Breast epithelium (tissue), 4 donors: ENCODE measurements at regions not wholly inside any gene's neighbourhood (a gene's known extent, or its start where the extent isn't known, plus 50 kb on each side); places are given as distances from the start of the nearest gene placed in this dataset.

Source experiments
- DNase-seq, 2 donors: peaks; one replicate each; pipeline ENCODE4 v3.0.0-alpha.2; 2019; ENCODE audit warnings: low spot score in 2 of 2
- H3K27ac ChIP-seq, 2 donors: fragments of 200-600 bp; sonication (generic) in 1 of 2; one replicate each; pipeline ENCODE4 v1.5.1; 2016 to 2019; ENCODE audit warnings: mild to moderate bottlenecking in 1 of 2
- H3K27me3 ChIP-seq, 2 donors: fragments of 200-600 bp; sonication (generic) in 1 of 2; one replicate each; pipeline versions ENCODE4 v1.5.1 to v1.6.0; 2017 to 2019; ENCODE audit warnings: control low read depth in 1 of 2, mild to moderate bottlenecking in 1 of 2
- H3K36me3 ChIP-seq: fragments of 200-600 bp; one replicate; pipeline ENCODE4 v1.5.1; 2019
- H3K4me1 ChIP-seq, 2 donors: fragments of 200-600 bp; sonication (generic); one replicate each; pipeline ENCODE4 v1.5.1; 2016 to 2019; ENCODE audit warnings: control low read depth in 1 of 2
- H3K4me3 ChIP-seq, 3 donors: fragments of 200-600 bp; sonication (generic); 1 replicate in 2 of 3; 2 replicates in 1 of 3; pipeline ENCODE4 v1.5.1; 2016 to 2019; ENCODE audit warnings: mild to moderate bottlenecking in 3 of 3, moderate library complexity in 2 of 3
- H3K9me3 ChIP-seq, 2 donors: fragments of 200-600 bp; sonication (generic) in 1 of 2; one replicate each; pipeline ENCODE4 v1.5.1; 2016 to 2019; ENCODE audit warnings: control low read depth in 1 of 2
- CTCF ChIP-seq, 3 donors: fragments of 450-650 bp; IDR thresholded peaks; one replicate each; pipeline ENCODE4 v1.5.1; 2016 to 2017; ENCODE audit warnings: antibody characterized with exemption in 3 of 3, mild to moderate bottlenecking in 3 of 3, moderate library complexity in 3 of 3
- POLR2A ChIP-seq: fragments of 450-650 bp; IDR thresholded peaks from one replicate; pipeline ENCODE4 v1.6.1; 2016; ENCODE audit warnings: antibody characterized with exemption, mild to moderate bottlenecking, moderate library complexity
- POLR2AphosphoS5 ChIP-seq, 3 donors: sonication (generic); formaldehyde crosslinking; IDR thresholded peaks; one replicate each; pipeline ENCODE4 v1.6.1; 2017; ENCODE audit warnings: antibody characterized with exemption in 3 of 3
- intact Hi-C: fragments of 100-400 bp; cut with DNase I; formaldehyde crosslinking; loops from one replicate; pipeline ENCODE4 v1.15.1; 2023; ENCODE audit warnings: low total_unique reads

GRCh38 chr19:46911456-46911855, 50.7 kb downstream of the ARHGAP35 start:
- Histone ChIP-seq H3K27ac (no peak overlapping the region), H3K4me1 (peaks cover 0 to 3% of the 10 kb centered on the region in 2 donors), H3K4me3 (no peak overlapping the region), H3K27me3 (no peaks in the 10 kb centered on the region), H3K36me3 (no peaks in the 10 kb centered on the region), H3K9me3 (no peaks in the 10 kb centered on the region)
- TF ChIP-seq POLR2A = no peak
- no peak for TF ChIP-seq POLR2AphosphoS5 (IDR thresholded peaks at IDR 0.05)
- TF ChIP-seq CTCF (IDR thresholded peaks at IDR 0.05) = no peak
- intact Hi-C loops = no loop called here
- no peak for DNase-seq

GRCh38 chr19:46913198-46913851, 52.5 kb downstream of the ARHGAP35 start:
- Histone ChIP-seq H3K4me3 (no peak overlapping the region), H3K36me3 (no peaks in the 10 kb centered on the region), H3K27me3 (no peaks in the 10 kb centered on the region), H3K9me3 (no peaks in the 10 kb centered on the region), H3K27ac (peak overlapping the region in 1 of 2 donors; percentile 19), H3K4me1 (peaks cover 0 to 1% of the 10 kb centered on the region in 2 donors)
- intact Hi-C loops = loop anchor here (2.0 kb wide), 1 partner anchor 55 kb away; no protein-coding TSS in a partner anchor
- no peak for DNase-seq
- no peak for TF ChIP-seq POLR2A

- Histone ChIP-seq H3K4me1 (no peaks in the 10 kb centered on the region), H3K27me3 (no peaks in the 10 kb centered on the region), H3K27ac (peak overlapping the region in 1 of 2 donors; percentile 19), H3K9me3 (no peaks in the 10 kb centered on the region), H3K36me3 (no peaks in the 10 kb centered on the region), H3K4me3 (no peak overlapping the region)
- intact Hi-C loops = loop anchor here (2.0 kb wide), 1 partner anchor 55 kb away; no protein-coding TSS in a partner anchor
- DNase-seq = no peak
- TF ChIP-seq CTCF (IDR thresholded peaks at IDR 0.05) (no peak), POLR2A (no peak), POLR2AphosphoS5 (IDR thresholded peaks at IDR 0.05) (no peak)
Observed at GRCh38 chr19:46913852-46914430, 53.1 kb downstream of the ARHGAP35 start.

GRCh38 chr19:46915386-46915785, 54.6 kb downstream of the ARHGAP35 start:
- no peaks in the 10 kb centered on the region for H3K4me1 ChIP-seq
- H3K4me3 ChIP-seq = no peak overlapping the region
- DNase-seq = no peak
- no peaks in the 10 kb centered on the region for H3K27me3 ChIP-seq
- intact Hi-C loops = no loop called here
- no peaks in the 10 kb centered on the region for H3K9me3 ChIP-seq
- H3K36me3 ChIP-seq = no peaks in the 10 kb centered on the region
- TF ChIP-seq POLR2A = no peak
- no peak for TF ChIP-seq POLR2AphosphoS5 (IDR thresholded peaks at IDR 0.05)
- no peak for TF ChIP-seq CTCF (IDR thresholded peaks at IDR 0.05)
- H3K27ac ChIP-seq = no peak overlapping the region

GRCh38 chr19:46917002-46917401, 56.2 kb downstream of the ARHGAP35 start:
- intact Hi-C loops = no loop called here
- no peaks in the 10 kb centered on the region for H3K36me3 ChIP-seq

More at GRCh38 chr19:46917002-46917401, 56.2 kb downstream of the ARHGAP35 start:
- no peaks in the 10 kb centered on the region for H3K9me3 ChIP-seq
- H3K4me1 ChIP-seq = no peaks in the 10 kb centered on the region
- DNase-seq = no peak
- no peak overlapping the region for H3K4me3 ChIP-seq
- no peak overlapping the region for H3K27ac ChIP-seq
- TF ChIP-seq CTCF (IDR thresholded peaks at IDR 0.05) = no peak
- no peak for TF ChIP-seq POLR2A
- TF ChIP-seq POLR2AphosphoS5 (IDR thresholded peaks at IDR 0.05) = no peak
- H3K27me3 ChIP-seq = no peaks in the 10 kb centered on the region
